GM12864 (cell line): ENCODE measurements at regions not wholly inside any gene's neighbourhood (a gene's known extent, or its start where the extent isn't known, plus 50 kb on each side); places are given as distances from the start of the nearest gene placed in this dataset.

ENCODE experiments used
- DNase-seq: peaks from one replicate; pipeline ENCODE4 v3.0.0-alpha.2; 2011; ENCODE audit warnings: low read depth
- H3K4me3 ChIP-seq: 2 replicates; pipeline ENCODE4 v1.5.1; 2011; ENCODE audit warnings: mild to moderate bottlenecking, low read depth, low read length, control low read depth
- CTCF ChIP-seq: IDR thresholded peaks from 2 replicates; pipeline ENCODE4 v1.5.1; 2011; ENCODE audit warnings: low read depth, mild to moderate bottlenecking, moderate library complexity, low read length, control low read depth, inconsistent platforms; ENCODE audit errors: missing control alignments

GRCh38 chr12:87246726-87247125 lies 782.5 kb downstream of the C12orf50 start:
- no peak overlapping the region for H3K4me3 ChIP-seq
- no peak for DNase-seq

GRCh38 chr12:87238466-87238865 lies 790.7 kb downstream of the C12orf50 start:
- no peak for TF ChIP-seq CTCF
- no peak overlapping the region for H3K4me3 ChIP-seq
- no peak for DNase-seq

More at GRCh38 chr12:87246726-87247125, 782.5 kb downstream of the C12orf50 start:
- no peak for TF ChIP-seq CTCF

DNA sequence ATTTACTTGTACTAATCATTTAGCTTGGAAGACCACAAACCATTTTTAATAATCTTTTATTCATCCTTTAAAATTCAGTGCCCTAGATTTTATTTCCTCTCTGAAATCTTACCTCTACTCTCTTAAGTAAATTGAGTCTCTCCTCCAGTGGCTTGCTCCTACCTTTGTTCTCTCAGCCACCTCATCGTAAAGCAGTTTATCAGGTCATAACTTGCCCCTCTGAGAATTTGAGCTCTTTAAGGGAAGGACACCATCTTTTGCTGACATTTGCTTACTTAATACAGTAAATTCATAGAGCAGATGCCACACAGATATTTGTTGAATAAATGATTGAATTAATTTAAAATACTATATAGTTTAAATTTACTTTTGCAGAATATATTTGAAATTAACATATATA lies 794.3 kb downstream of the C12orf50 start:
- no peak overlapping the region for H3K4me3 ChIP-seq

GRCh38 chr12:87233671-87234070 lies 795.5 kb downstream of the C12orf50 start:
- DNase-seq = no peak
- no peak for TF ChIP-seq CTCF
- no peak overlapping the region for H3K4me3 ChIP-seq

More for the DNA sequence above, 794.3 kb downstream of the C12orf50 start:
- TF ChIP-seq CTCF = no peak
- DNase-seq = no peak

GRCh38 chr12:87231818-87232217 lies 797.4 kb downstream of the C12orf50 start:
- DNase-seq = no peak
- TF ChIP-seq CTCF = no peak
- no peak overlapping the region for H3K4me3 ChIP-seq

DNA sequence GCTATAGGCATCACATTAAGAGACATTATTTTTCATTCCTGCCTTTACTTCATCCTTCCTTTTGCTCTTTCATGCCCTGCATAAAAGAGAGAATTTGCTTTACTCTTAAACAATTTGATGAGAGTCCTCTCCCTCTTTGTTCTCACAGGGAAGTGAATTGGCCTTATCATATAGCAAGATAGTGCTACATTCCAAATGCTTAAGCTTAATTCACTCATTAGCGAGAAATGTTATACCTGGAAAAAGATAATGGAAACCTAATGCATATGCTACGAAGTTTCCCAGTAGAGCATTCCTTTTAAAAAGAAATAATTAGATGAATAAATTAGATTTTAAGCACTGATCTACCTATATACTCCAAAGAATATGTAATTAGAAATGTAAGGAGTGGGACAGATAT lies 798.8 kb downstream of the C12orf50 start:
- no peak overlapping the region for H3K4me3 ChIP-seq
- no peak for TF ChIP-seq CTCF
- no peak for DNase-seq

DNA sequence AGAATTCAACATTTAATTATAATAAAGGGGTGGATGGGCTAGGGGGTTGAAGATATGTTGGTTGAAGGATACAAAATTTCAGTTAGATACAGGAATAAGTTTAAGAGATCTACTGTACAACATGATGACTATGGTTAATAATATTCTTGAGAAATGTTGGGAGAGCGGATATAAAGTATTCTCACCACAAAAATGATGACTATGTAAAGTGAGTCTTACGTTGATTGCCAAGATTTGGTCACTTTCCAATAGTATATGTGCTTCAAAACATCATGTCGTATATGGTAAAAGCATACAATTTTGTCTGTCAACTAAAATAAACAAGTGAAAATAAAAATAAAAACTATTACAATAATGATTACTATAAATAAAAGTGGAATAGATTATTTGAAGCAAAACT lies 802.0 kb downstream of the C12orf50 start:
- no peak for DNase-seq
- H3K4me3 ChIP-seq = no peak overlapping the region
- TF ChIP-seq CTCF = no peak
